ENCODE measurements at regions not wholly inside any gene's neighbourhood (a gene's known extent, or its start where the extent isn't known, plus 50 kb on each side); places are given as distances from the start of the nearest gene placed in this dataset.

- no peak for TF ChIP-seq CTCF (IDR thresholded peaks at IDR 0.05)
- Histone ChIP-seq H3K36me3 (ENCODE audit: insufficient read depth in 1 of 2, low read depth in 1 of 2) (no peaks in the 10 kb centered on the region), H3K4me3 (no peak overlapping the region), H3K27ac (no peak overlapping the region), H3K9me3 (no peaks in the 10 kb centered on the region), H3K27me3 (ENCODE audit: insufficient read depth in 3 of 3, low read length in 2 of 3) (no peaks in the 10 kb centered on the region), H3K4me1 (peaks cover 21% of the 10 kb centered on the region)
- intact Hi-C loops (cut with DNase I): no loop called here
- 33 to 39% (median 37%) methylated on average over 6 of the region's 6 CpGs for WGBS, 3 donors
- DNase-seq: no peak
- ATAC-seq: peak in 3 of 4 donors; percentile 68 to 90 (median 89)
Observed at GRCh38 chr4:24321131-24321530, 263.2 kb downstream of the DHX15 start.

GRCh38 chr4:24319387-24319786 lies 265.0 kb downstream of the DHX15 start:
- no peak overlapping the region for H3K27ac ChIP-seq
- no peak for TF ChIP-seq CTCF (IDR thresholded peaks at IDR 0.05)
- WGBS, 3 donors: 77 to 87% (median 86%) methylated on average over 5 of the region's 5 CpGs
- peaks cover 21% of the 10 kb centered on the region for H3K4me1 ChIP-seq
- intact Hi-C loops (cut with DNase I): no loop called here
- H3K4me3 ChIP-seq: no peak overlapping the region
- no peaks in the 10 kb centered on the region for H3K36me3 ChIP-seq (ENCODE audit: insufficient read depth in 1 of 2, low read depth in 1 of 2)
- no peaks in the 10 kb centered on the region for H3K9me3 ChIP-seq
- ATAC-seq (no peak), DNase-seq (no peak)
- no peaks in the 10 kb centered on the region for H3K27me3 ChIP-seq (ENCODE audit: insufficient read depth in 3 of 3, low read length in 2 of 3)

- WGBS, 3 donors: 96 to 100% (median 96%) methylated on average over 1 of the region's 1 CpG
Observed at GRCh38 chr4:24315056-24315455, 269.3 kb downstream of the DHX15 start.

GRCh38 chr4:24312261-24312913 lies 272.0 kb downstream of the DHX15 start:
- DNase-seq (no peak), ATAC-seq (no peak)
- no peaks in the 10 kb centered on the region for H3K4me1 ChIP-seq
- WGBS, 3 donors: 87 to 92% (median 90%) methylated on average over 3 of the region's 3 CpGs
- H3K27me3 ChIP-seq (ENCODE audit: insufficient read depth in 3 of 3, low read length in 2 of 3): no peaks in the 10 kb centered on the region
- intact Hi-C loops (cut with DNase I): no loop called here
- no peak overlapping the region for H3K4me3 ChIP-seq
- no peak for TF ChIP-seq CTCF (IDR thresholded peaks at IDR 0.05)
- no peaks in the 10 kb centered on the region for H3K9me3 ChIP-seq
- H3K27ac ChIP-seq: no peak overlapping the region
- H3K36me3 ChIP-seq (ENCODE audit: insufficient read depth in 1 of 2, low read depth in 1 of 2): no peaks in the 10 kb centered on the region

More at GRCh38 chr4:24315056-24315455, 269.3 kb downstream of the DHX15 start:
- no peak for DNase-seq
- Histone ChIP-seq H3K4me3 (no peak overlapping the region), H3K36me3 (ENCODE audit: insufficient read depth in 1 of 2, low read depth in 1 of 2) (no peaks in the 10 kb centered on the region), H3K9me3 (no peaks in the 10 kb centered on the region), H3K4me1 (no peaks in the 10 kb centered on the region), H3K27me3 (ENCODE audit: insufficient read depth in 3 of 3, low read length in 2 of 3) (no peaks in the 10 kb centered on the region), H3K27ac (no peak overlapping the region)
- intact Hi-C loops (cut with DNase I): no loop called here
- no peak for ATAC-seq
- no peak for TF ChIP-seq CTCF (IDR thresholded peaks at IDR 0.05)

- no peaks in the 10 kb centered on the region for H3K36me3 ChIP-seq (ENCODE audit: insufficient read depth in 1 of 2, low read depth in 1 of 2)
- WGBS, 3 donors: 34 to 58% (median 43%) methylated on average over 2 of the region's 2 CpGs
Observed at GRCh38 chr4:24303926-24304325, 280.4 kb downstream of the DHX15 start.

More at GRCh38 chr4:24303926-24304325, 280.4 kb downstream of the DHX15 start:
- DNase-seq (no peak), ATAC-seq (no peak)
- intact Hi-C loops (cut with DNase I): no loop called here
- no peak overlapping the region for H3K27ac ChIP-seq
- no peaks in the 10 kb centered on the region for H3K4me1 ChIP-seq
- H3K9me3 ChIP-seq: no peaks in the 10 kb centered on the region
- H3K4me3 ChIP-seq: no peak overlapping the region
- no peak for TF ChIP-seq CTCF (IDR thresholded peaks at IDR 0.05)
- no peaks in the 10 kb centered on the region for H3K27me3 ChIP-seq (ENCODE audit: insufficient read depth in 3 of 3, low read length in 2 of 3)
